Breast epithelium (tissue), 3 donors: ENCODE measurements at regions not wholly inside any gene's neighbourhood (a gene's known extent, or its start where the extent isn't known, plus 50 kb on each side); places are given as distances from the start of the nearest gene placed in this dataset.

Experiments
- POLR2AphosphoS5 ChIP-seq, 3 donors: sonication (generic); formaldehyde crosslinking; IDR thresholded peaks; one replicate each; pipeline ENCODE4 v1.6.1; 2017; ENCODE audit warnings: antibody characterized with exemption in 3 of 3
- TF ChIP-seq, protein P1 (sequence below), 3 donors: fragments of 450-650 bp; IDR thresholded peaks; one replicate each; pipeline ENCODE4 v1.5.1; 2016 to 2017; ENCODE audit warnings: antibody characterized with exemption in 3 of 3, mild to moderate bottlenecking in 3 of 3, moderate library complexity in 3 of 3

DNA sequence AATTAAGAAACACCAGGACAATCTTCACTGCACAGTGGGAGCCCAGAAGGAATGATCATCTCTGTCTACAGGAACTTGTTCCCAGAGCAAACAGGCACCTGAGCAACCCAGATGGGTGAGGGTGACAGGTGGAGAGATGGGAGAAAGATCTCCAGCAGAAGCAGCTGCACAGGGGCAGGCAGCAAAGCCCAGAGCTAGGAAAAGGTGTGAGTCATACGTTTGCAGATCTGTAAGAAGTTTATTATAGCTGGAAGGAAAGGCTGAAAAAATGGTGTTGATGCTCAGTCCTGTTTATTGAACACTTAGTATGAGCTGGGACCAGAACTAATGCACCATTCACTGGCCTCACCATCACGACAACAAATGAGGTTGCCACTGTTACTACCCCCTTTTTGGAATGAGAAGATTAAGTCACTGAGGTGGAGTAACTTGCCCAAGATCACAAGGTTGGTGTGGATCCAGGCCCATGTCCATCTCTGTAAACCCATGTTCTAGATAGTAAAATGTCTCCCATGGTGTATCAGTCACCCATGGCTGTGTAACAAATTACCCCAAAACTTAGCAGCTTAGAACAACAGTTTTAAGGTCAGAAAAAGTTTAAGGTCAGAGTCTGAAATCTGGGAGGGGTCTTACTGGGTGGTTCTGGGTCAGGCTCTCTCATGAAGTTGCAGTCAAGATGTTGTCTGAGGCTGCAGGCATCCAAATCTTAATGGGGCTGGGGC lies 506.9 kb downstream of the RPS24 start:
- TF ChIP-seq, protein P1, sequence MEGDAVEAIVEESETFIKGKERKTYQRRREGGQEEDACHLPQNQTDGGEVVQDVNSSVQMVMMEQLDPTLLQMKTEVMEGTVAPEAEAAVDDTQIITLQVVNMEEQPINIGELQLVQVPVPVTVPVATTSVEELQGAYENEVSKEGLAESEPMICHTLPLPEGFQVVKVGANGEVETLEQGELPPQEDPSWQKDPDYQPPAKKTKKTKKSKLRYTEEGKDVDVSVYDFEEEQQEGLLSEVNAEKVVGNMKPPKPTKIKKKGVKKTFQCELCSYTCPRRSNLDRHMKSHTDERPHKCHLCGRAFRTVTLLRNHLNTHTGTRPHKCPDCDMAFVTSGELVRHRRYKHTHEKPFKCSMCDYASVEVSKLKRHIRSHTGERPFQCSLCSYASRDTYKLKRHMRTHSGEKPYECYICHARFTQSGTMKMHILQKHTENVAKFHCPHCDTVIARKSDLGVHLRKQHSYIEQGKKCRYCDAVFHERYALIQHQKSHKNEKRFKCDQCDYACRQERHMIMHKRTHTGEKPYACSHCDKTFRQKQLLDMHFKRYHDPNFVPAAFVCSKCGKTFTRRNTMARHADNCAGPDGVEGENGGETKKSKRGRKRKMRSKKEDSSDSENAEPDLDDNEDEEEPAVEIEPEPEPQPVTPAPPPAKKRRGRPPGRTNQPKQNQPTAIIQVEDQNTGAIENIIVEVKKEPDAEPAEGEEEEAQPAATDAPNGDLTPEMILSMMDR (IDR thresholded peaks at IDR 0.05) = no peak
- no peak for TF ChIP-seq POLR2AphosphoS5 (IDR thresholded peaks at IDR 0.05)
